ENCODE measurements at regions not wholly inside any gene's neighbourhood (a gene's known extent, or its start where the extent isn't known, plus 50 kb on each side); places are given as distances from the start of the nearest gene placed in this dataset.

DNA sequence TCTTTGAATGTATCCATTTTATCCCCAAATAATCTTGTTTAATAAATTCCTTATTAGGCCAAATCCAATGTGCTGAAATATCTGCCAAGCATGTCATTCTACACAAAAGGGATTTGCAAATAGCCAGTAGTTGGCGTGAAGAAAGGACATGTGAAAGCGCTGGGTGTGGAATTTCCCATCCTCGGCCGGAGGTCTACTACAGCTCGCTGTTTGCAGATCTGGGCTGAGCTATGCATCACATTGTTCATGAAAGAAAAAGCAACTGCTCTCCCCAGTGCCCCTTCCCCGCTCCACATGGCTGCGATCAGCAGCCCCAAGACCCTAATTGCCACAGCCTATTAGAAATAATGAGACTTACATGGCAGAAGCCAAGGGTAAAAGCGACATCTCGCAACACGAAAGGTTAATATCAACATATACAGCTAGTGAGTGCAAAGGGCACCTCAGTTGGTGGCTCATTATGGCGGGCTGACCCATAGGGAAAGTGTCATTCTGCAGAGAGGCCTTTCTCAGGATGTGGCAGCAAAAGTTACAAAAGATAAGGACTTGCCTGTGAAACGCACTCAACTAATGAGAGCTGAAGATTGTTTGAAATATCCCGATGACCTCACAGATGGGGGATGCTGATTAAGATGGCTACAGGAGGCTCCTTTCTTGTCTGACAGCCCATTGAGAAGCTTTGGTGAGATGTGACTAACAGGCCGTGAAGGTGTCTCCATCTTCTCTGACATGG is 126.9 kb upstream of the CYP1B1 start:
- H3K36me3 ChIP-seq: no peaks in the 10 kb centered on the region
- no peak overlapping the region for H3K27ac ChIP-seq
- no peak for DNase-seq (ENCODE audit: low spot score in 2 of 2)
- intact Hi-C loops (cut with DNase I): no loop called here
- TF ChIP-seq, protein P1, sequence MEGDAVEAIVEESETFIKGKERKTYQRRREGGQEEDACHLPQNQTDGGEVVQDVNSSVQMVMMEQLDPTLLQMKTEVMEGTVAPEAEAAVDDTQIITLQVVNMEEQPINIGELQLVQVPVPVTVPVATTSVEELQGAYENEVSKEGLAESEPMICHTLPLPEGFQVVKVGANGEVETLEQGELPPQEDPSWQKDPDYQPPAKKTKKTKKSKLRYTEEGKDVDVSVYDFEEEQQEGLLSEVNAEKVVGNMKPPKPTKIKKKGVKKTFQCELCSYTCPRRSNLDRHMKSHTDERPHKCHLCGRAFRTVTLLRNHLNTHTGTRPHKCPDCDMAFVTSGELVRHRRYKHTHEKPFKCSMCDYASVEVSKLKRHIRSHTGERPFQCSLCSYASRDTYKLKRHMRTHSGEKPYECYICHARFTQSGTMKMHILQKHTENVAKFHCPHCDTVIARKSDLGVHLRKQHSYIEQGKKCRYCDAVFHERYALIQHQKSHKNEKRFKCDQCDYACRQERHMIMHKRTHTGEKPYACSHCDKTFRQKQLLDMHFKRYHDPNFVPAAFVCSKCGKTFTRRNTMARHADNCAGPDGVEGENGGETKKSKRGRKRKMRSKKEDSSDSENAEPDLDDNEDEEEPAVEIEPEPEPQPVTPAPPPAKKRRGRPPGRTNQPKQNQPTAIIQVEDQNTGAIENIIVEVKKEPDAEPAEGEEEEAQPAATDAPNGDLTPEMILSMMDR (IDR thresholded peaks at IDR 0.05): no peak
- no peak overlapping the region for H3K4me3 ChIP-seq
- no peaks in the 10 kb centered on the region for H3K9me3 ChIP-seq
- no peaks in the 10 kb centered on the region for H3K4me1 ChIP-seq
- no peaks in the 10 kb centered on the region for H3K27me3 ChIP-seq

GRCh38 chr2:38201784-38202183 is 125.8 kb upstream of the CYP1B1 start:
- intact Hi-C loops (cut with DNase I): no loop called here
- Histone ChIP-seq H3K9me3 (no peaks in the 10 kb centered on the region), H3K36me3 (no peaks in the 10 kb centered on the region), H3K27ac (no peak overlapping the region), H3K27me3 (no peaks in the 10 kb centered on the region), H3K4me1 (no peaks in the 10 kb centered on the region), H3K4me3 (no peak overlapping the region)
- DNase-seq (ENCODE audit: low spot score in 2 of 2): no peak
- TF ChIP-seq, protein P1 (IDR thresholded peaks at IDR 0.05): no peak

DNA sequence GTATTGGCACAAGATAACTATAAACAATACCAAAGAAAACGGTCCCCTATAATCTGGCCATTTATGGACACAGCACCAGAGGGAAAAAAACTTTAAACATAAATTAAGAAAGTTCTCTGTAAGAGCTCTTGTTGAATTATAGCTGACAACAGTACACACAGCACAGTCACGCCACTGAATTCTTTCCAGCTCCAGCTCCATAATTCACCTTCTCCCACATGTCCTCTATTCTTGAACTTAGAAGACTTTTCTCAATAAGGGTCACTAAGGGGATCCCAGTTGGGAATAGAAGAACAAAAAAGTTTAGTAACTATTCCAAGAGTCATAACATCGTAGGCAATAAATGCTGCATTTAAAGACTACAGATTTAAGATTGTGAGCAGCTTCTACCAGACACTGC is 124.6 kb upstream of the CYP1B1 start:
- H3K36me3 ChIP-seq: no peaks in the 10 kb centered on the region
- H3K27me3 ChIP-seq: no peaks in the 10 kb centered on the region
- no peaks in the 10 kb centered on the region for H3K4me1 ChIP-seq
- TF ChIP-seq, protein P1 (IDR thresholded peaks at IDR 0.05): no peak
- H3K27ac ChIP-seq: no peak overlapping the region
- H3K4me3 ChIP-seq: no peak overlapping the region
- intact Hi-C loops (cut with DNase I): no loop called here
- DNase-seq (ENCODE audit: low spot score in 2 of 2): no peak
- no peaks in the 10 kb centered on the region for H3K9me3 ChIP-seq

DNA sequence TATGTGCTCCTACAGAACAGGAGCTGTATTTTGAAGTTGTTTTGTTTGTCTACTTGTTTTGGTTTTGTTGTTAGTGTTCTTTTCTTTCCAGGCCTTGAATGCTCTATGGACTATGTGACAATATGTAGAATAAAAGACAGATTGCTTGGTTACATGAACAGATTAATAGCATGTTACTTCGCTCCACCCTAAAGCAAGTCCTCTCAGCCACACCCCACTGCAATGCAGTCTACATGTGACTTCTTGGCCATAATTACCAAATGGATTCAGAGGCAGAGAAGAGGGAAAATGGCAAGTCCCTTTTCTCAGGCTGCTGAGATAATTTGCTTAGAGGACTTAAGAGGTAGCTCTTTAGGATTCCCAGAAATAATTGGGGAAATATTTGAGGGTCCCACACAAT is 123.2 kb upstream of the CYP1B1 start:
- Histone ChIP-seq H3K36me3 (no peaks in the 10 kb centered on the region), H3K9me3 (no peaks in the 10 kb centered on the region), H3K27ac (no peak overlapping the region), H3K4me3 (no peak overlapping the region), H3K27me3 (no peaks in the 10 kb centered on the region), H3K4me1 (no peaks in the 10 kb centered on the region)
- TF ChIP-seq, protein P1 (IDR thresholded peaks at IDR 0.05): no peak
- intact Hi-C loops (cut with DNase I): no loop called here
- DNase-seq (ENCODE audit: low spot score in 2 of 2): no peak

- Histone ChIP-seq H3K4me1 (no peaks in the 10 kb centered on the region), H3K27ac (no peak overlapping the region), H3K36me3 (no peaks in the 10 kb centered on the region), H3K4me3 (no peak overlapping the region), H3K27me3 (no peaks in the 10 kb centered on the region), H3K9me3 (no peaks in the 10 kb centered on the region)
- no peak for DNase-seq (ENCODE audit: low spot score in 2 of 2)
- intact Hi-C loops (cut with DNase I): no loop called here
- TF ChIP-seq, protein P1 (IDR thresholded peaks at IDR 0.05): no peak
Measured at GRCh38 chr2:38194751-38195150, 118.8 kb upstream of the CYP1B1 start.

- Histone ChIP-seq H3K9me3 (no peaks in the 10 kb centered on the region), H3K4me1 (peaks cover 0 to 5% of the 10 kb centered on the region in 2 donors), H3K27me3 (no peaks in the 10 kb centered on the region), H3K4me3 (no peak overlapping the region), H3K27ac (no peak overlapping the region), H3K36me3 (no peaks in the 10 kb centered on the region)
- intact Hi-C loops (cut with DNase I): no loop called here
- TF ChIP-seq, protein P1 (IDR thresholded peaks at IDR 0.05): no peak
- no peak for DNase-seq (ENCODE audit: low spot score in 2 of 2)
Measured at GRCh38 chr2:38192976-38193375, 117.0 kb upstream of the CYP1B1 start.

Measured in ascending aorta (tissue), 2 donors.